HCT116 (cell line): ENCODE measurements at regions not wholly inside any gene's neighbourhood (a gene's known extent, or its start where the extent isn't known, plus 50 kb on each side); places are given as distances from the start of the nearest gene placed in this dataset.

Experiments
- FOSL1 ChIP-seq: IDR thresholded peaks from 2 replicates; pipeline ENCODE4 v1.6.1; 2012; ENCODE audit warnings: low read depth
- JUND ChIP-seq: IDR thresholded peaks from 2 replicates; pipeline ENCODE4 v1.6.1; 2012
- RAD21 ChIP-seq: IDR thresholded peaks from 2 replicates; pipeline ENCODE4 v1.6.1; 2012; ENCODE audit warnings: low read depth, mild to moderate bottlenecking
- REST ChIP-seq: IDR thresholded peaks from 2 replicates; pipeline ENCODE4 v1.6.1; 2012; ENCODE audit warnings: low read depth
- TF ChIP-seq, protein P1 (sequence below), 3 experiments: fragments of 200-600 bp in 1 of 3; sonication (generic) in 1 of 3; IDR thresholded peaks in 2 of 3; conservative IDR thresholded peaks in 1 of 3; 2 replicates each; pipeline ENCODE4 v1.5.1; 2012 to 2017; ENCODE audit warnings: low read depth in 2 of 3, low read length in 2 of 3, antibody characterized with exemption in 1 of 3, borderline replicate concordance in 1 of 3, control low read depth in 1 of 3, mild to moderate bottlenecking in 1 of 3, mixed read lengths in 1 of 3, mixed run types in 1 of 3, moderate library complexity in 1 of 3; ENCODE audit not compliant: insufficient read depth in 1 of 3

DNA sequence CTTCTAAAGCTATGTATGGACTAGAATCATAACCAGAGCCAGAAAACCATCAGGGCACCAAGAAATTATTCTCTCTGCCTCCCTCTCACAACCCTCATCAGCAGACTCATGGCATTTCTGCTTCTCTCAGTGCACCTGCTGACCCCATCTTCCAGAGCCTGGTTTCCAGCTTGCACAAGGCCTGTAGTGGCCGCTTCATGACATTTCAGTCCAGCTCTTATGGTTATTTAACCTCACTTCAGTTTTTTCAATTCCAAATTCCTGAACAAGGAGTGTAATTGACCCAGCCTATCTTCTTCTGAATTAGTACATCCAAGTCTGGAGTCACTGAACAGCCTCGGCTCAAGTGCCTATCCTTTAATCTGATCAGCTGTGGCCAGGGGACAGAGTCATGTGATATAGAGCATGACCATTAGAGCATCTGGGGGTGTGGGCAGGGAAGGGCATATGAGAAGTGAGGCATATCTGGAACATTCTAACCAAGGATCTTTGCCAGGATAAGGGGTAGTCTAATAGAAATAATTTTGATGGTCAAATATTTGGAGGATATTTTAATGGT, 97.2 kb upstream of the TMEM17 start:
- TF ChIP-seq, protein P1, sequence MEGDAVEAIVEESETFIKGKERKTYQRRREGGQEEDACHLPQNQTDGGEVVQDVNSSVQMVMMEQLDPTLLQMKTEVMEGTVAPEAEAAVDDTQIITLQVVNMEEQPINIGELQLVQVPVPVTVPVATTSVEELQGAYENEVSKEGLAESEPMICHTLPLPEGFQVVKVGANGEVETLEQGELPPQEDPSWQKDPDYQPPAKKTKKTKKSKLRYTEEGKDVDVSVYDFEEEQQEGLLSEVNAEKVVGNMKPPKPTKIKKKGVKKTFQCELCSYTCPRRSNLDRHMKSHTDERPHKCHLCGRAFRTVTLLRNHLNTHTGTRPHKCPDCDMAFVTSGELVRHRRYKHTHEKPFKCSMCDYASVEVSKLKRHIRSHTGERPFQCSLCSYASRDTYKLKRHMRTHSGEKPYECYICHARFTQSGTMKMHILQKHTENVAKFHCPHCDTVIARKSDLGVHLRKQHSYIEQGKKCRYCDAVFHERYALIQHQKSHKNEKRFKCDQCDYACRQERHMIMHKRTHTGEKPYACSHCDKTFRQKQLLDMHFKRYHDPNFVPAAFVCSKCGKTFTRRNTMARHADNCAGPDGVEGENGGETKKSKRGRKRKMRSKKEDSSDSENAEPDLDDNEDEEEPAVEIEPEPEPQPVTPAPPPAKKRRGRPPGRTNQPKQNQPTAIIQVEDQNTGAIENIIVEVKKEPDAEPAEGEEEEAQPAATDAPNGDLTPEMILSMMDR (IDR thresholded peaks at IDR 0.05 in 2 of 3, conservative IDR thresholded peaks at IDR 0.05 in 1 of 3; ENCODE audit: borderline replicate concordance in 1 of 3, insufficient read depth in 1 of 3, low read depth in 2 of 3, low read length in 2 of 3) = no peak
- TF ChIP-seq RAD21 (no peak), REST (no peak), JUND (no peak), FOSL1 (no peak)
